CD4-positive, alpha-beta T cell treated with Interleukin-15 for 4 hours (primary cell): ENCODE measurements at regions not wholly inside any gene's neighbourhood (a gene's known extent, or its start where the extent isn't known, plus 50 kb on each side); places are given as distances from the start of the nearest gene placed in this dataset.
"Not testable (repeated sequence)": the region's sequence is repeated elsewhere in the genome, so short reads cannot be mapped to it uniquely, and the experiment has no call there.

Experiments
- DNase-seq: peaks from one replicate; pipeline ENCODE4 v3.0.0-alpha.2; 2020; ENCODE audit warnings: low spot score

- DNase-seq, result no peak
Measured at GRCh38 chr6:103893141-103893581, 966.6 kb downstream of the HACE1 start.

DNA sequence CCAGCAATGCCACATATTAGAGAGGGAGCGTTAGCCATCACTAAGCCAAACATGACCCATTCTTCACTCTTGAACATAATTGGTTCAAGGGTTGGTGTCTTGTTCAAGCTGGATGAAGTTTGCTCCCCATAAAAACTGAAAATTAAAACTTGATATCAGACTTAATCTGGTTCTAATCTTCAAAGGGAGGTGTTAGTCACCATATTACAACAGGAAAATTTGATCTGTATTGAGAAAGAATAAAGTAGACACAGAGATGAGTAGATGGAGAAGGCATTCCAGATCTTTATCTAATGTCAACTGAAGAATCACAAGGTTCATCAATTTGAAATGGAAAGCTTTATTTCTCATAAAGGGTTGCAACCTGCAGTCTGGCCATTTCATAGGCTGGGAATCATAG lies 972.8 kb downstream of the HACE1 start:
- no peak for DNase-seq

- no peak for DNase-seq
Measured at GRCh38 chr6:103885446-103885845, 974.3 kb downstream of the HACE1 start.

DNA sequence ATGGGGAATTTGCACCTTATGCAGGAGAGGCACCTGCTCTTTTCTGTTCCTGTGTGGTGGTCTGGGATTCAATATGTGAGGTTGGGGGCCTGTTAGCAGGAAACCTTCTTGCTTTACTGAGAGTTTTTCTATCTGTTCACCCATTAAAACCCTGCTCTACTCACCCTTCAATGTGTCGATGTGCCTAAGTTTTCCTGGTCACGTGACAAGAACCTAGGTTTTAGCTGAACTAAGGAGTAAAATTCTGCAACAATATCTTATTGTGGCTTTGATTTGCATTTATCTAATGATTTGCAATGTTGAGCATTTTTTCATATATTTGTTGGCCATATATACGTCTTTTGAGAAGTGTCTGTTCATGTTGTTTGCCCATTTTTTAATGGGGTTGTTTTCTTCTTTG lies 979.9 kb downstream of the HACE1 start:
- DNase-seq, result no peak

GRCh38 chr6:103875221-103875620 lies 984.5 kb downstream of the HACE1 start:
- DNase-seq, result no peak

DNA sequence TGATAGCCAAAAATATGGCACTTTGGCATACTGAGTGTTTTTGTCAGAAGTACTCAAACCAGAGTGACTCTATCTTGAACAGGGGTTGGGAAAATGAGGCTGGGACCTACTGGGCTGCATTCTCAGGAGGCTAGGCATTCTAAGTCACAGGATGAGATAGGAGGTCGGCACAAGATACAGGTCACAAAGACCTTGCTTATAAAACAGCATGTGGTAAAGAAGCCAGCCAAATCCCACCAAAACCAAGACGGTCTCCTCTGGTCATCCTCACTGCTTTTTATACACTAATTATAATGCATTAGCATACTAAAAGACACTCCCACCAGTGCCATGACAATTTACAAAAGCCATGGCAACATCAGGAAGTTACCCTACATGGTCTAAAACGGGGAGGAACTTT lies 985.1 kb downstream of the HACE1 start:
- DNase-seq, result no peak

DNA sequence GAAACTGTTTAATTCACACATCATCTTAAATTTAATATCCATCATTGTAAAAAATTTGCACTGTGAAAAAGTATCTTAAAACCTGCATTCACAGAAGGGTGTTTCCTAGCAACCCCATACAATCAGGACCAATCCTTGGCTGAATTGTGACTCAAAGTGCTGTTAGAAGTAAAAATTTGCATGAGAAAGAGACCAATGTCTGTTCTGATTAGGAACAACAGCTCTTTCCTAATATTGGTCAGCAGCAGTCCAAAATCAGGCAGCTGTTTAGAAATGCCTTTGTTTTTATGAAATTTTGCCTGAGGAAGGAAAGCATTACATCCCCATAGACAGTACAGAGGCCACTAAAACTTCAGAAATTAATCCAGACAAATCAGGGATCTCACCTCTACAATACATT lies 987.0 kb downstream of the HACE1 start:
- no peak for DNase-seq

- no peak for DNase-seq
Measured at GRCh38 chr6:103872233-103872632, 987.5 kb downstream of the HACE1 start.

GRCh38 chr6:103870970-103871369 lies 988.7 kb downstream of the HACE1 start:
- DNase-seq, result no peak

DNA sequence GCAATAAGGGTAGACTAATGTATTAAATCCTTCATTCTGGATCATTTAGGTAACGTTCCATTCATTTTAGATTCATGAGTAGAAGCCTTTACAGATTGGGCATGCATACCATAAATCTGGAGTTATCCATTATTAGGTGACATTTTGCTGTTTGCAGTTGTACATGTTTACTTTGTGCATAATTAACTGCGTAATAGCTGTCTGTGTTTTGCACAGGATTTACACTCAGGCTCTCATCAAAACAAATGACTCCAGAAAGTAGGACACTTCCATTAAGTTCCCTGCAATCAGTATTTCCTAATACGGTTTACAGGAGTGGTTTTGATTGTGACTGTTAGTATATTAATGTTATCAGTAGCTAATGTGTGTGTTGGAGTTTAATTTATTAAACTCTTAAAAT lies 997.4 kb downstream of the HACE1 start:
- DNase-seq, result no peak

DNA sequence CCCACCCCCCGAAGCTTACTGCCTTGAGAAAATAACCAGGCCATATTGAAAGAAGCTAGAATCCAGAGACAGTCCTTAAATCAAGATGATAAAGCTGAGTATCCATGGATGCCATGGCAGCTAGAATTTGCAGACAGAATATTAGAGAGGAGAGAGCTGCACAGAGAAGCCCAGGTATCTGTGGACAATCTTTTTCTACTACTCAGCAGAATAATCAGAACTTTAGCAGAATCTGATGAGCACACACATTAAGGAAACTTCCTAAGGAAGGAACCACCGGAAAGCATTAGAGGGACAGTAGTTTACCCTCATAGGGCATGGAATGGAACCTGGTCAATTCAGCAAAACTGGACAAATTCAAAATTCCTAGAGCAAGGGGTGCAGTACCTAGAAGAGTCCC lies 1001.7 kb downstream of the HACE1 start:
- DNase-seq, result no peak

DNA sequence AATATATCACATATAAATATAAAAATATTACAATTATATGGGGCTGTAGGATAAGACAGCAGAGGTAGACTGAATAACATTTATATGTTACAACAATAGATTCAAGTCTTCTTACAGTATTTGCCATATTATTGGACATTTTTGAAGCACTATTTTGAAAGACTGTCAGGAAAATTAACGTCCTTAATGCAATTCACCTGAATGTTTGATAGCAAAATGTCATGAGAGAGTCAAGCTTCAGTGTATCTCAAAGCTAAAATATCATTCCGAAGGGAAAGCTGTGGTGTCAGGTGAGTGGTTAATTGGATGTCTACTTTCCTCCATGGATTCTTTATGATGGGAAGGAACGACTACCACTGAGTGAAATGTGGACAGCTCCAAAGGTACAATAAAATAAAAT lies 1004.0 kb downstream of the HACE1 start:
- DNase-seq, result no peak

GRCh38 chr6:103854059-103854458 lies 1005.7 kb downstream of the HACE1 start:
- DNase-seq, result no peak

DNA sequence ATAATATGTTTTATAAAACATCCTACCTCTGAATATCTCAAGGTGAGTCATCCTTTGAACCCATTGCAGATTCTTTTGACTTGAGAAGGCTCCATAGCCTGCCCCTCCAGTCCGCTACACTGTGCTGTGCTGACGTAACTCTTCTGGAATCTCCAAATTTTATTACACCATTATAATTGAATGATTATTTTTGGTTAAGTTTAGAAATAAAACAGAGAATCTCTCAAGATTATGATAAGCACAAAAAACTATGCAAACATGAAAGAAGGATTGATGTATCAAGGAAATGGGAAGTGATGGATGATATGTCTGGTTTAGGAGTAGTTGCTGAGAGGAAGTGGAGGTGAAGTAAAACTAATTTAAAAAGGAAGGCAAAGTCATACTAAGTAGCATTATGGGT lies 1021.3 kb downstream of the HACE1 start:
- DNase-seq, result no peak

- DNase-seq, result no peak
Measured at GRCh38 chr6:103826209-103826608, 1033.5 kb downstream of the HACE1 start.

- DNase-seq, result no peak
Measured at GRCh38 chr6:103820148-103820547, 1039.6 kb downstream of the HACE1 start.

DNA sequence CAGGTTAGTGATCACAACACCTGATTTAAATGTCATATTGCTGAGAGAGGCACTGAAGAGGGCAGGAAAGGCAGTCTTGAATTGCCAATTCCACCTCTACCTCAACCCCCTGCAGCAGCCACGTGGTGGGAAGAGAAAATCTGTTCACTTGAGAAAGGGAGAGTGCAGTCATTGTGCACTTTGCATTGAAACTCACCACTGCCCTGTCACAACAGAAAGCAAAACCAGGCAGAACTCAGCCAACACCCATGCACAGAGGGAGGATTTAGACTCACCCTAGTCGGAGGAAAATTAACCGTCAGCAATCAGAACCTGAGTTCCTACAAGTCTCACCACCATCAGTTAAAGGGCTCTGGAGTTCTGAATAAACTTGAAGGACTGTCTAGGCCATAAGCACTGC lies 1040.2 kb downstream of the HACE1 start:
- no peak for DNase-seq

DNA sequence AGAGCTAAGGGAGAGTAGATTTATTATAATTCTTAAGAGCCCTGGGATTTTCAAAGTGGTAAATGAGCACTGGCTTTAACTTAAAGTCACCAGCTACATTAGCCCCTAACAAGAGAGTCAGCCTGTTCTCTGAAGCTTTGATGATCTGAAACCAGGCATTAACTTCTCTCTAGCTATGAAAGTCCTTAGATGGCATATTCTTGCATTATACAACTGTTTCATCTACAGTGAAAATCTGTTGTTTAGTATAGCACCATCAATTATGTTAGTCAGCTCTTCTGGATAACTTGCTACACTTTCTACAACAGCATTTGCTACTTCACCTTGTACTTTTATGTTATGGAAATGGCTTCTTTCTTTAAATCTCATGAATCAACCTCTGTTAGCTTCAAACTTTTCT lies 1046.7 kb downstream of the HACE1 start:
- DNase-seq, result no peak

DNA sequence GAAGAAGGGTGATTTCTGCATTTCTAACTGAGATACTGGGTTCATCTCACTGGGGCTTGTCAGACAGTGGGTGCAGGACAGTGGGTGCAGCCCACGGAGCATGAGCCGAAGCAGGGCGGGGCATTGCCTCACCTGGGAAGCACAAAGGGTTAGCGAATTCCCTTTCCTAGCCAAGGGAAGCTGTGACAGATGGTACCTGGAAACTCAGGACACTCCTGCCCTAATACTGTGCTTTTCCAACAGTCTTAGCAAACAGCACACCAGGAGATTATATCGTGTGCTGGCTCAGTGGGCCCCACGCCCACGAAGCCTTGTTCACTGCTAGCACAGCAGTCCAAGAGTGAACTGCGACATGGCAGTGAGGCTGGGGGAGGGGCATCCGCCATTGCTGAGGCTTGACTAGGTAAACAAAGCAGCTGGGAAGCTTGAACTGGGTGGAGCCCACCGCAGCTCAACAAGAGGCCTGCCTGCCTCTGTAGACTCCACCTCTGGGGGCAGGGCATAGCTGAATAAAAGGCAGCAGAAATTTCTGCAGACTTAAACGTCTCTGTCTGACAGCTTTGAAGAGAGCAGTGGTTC lies 1057.7 kb downstream of the HACE1 start:
- DNase-seq, result not testable (repeated sequence)

DNA sequence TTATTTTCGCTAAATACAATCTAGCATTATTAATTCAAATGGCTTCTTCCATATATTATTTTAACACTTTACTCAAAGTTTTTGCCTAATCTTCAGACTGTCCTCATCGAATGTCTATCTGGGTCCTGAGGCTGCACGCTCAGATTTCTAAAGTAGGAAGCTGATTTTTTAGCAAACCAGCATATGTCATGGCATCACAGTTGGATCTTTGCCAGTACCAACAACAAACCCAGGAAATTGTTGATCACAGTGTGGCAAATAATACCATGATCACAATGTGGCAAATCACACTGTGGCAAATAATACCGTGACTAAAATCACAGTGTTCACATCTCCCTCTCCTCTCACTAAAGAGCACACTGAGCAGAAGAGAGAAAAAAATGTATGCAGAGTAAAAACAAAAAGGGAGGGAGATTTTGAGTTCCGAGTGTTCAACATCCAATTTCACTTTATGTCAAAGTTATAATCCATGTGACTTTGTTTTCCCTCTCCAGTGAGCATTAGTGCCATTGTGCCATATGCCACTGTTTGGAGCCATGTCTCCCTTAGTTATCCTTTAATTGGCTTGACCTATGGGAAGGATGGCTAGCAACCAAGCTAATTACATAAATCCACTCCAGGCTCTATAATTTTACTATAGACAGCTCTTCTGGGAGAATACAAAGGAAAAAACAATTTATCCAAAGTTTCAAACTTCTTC lies 1059.6 kb downstream of the HACE1 start:
- no peak for DNase-seq

- no peak for DNase-seq
Measured at GRCh38 chr6:103798166-103798565, 1061.6 kb downstream of the HACE1 start.

GRCh38 chr6:103797738-103798137 lies 1062.0 kb downstream of the HACE1 start:
- no peak for DNase-seq

GRCh38 chr6:103791458-103791857 lies 1068.3 kb downstream of the HACE1 start:
- no peak for DNase-seq

DNA sequence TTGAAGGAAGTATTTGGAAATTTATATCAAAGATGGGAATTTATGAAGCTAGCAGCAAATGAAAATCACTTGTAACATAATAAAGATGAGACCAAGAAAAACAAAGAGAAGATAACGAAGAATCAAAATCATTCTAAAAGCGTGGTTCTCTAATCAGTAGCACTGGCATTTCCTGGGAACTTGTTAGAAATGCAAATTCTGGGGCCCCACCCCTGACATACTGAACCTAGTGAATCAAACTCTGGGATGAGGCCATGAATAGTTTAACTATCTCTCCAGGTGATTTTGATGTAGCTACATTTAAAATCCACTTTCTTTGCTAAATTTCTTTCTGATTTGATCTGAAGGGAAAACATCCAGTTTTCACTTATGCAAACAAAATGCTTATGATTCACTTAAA lies 1075.6 kb downstream of the HACE1 start:
- DNase-seq, result no peak
